ENCODE measurements at regions not wholly inside any gene's neighbourhood (a gene's known extent, or its start where the extent isn't known, plus 50 kb on each side); places are given as distances from the start of the nearest gene placed in this dataset.

DNA sequence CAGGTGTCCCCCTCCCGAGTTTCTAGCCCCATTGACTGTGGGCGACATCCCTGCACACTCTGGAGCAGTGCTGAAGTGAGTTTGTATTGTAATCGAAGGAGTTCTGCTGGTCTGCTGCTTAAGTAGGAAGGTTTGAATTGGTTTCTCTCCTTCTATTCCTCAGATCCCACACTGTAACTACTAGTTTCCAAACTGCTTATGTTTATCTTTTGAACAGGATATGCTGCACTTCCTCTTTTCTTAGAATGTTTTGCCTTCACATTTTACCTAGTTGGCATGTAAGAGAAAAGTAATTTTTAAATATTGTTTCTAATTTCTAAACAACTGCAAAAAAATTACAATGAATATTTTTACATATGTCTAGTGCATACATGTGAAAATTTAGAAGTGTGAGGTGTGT is 511.8 kb downstream of the KLF12 start:
- WGBS (ENCODE audit: low lambda C conversion rate, missing lambda C conversion rate) = 88% methylated on average over 3 of the region's 3 CpGs
- no peaks in the 10 kb centered on the region for H4K20me1 ChIP-seq (ENCODE audit: insufficient read depth, poor library complexity, severe bottlenecking)
- no peak overlapping the region for H2AFZ ChIP-seq
- H3K79me2 ChIP-seq = no peaks in the 10 kb centered on the region
- no peak overlapping the region for H3K4me3 ChIP-seq
- no peaks in the 10 kb centered on the region for H3K9me3 ChIP-seq (ENCODE audit: low read depth)
- H3K4me2 ChIP-seq = no peak overlapping the region
- no peaks in the 10 kb centered on the region for H3K9me2 ChIP-seq (replicated peaks; ENCODE audit: insufficient read depth)
- no peak overlapping the region for H3K27ac ChIP-seq
- peaks cover 6% of the 10 kb centered on the region for H3K4me1 ChIP-seq (ENCODE audit: insufficient read depth)
- H3K27me3 ChIP-seq = no peaks in the 10 kb centered on the region
- TF ChIP-seq, protein P1, sequence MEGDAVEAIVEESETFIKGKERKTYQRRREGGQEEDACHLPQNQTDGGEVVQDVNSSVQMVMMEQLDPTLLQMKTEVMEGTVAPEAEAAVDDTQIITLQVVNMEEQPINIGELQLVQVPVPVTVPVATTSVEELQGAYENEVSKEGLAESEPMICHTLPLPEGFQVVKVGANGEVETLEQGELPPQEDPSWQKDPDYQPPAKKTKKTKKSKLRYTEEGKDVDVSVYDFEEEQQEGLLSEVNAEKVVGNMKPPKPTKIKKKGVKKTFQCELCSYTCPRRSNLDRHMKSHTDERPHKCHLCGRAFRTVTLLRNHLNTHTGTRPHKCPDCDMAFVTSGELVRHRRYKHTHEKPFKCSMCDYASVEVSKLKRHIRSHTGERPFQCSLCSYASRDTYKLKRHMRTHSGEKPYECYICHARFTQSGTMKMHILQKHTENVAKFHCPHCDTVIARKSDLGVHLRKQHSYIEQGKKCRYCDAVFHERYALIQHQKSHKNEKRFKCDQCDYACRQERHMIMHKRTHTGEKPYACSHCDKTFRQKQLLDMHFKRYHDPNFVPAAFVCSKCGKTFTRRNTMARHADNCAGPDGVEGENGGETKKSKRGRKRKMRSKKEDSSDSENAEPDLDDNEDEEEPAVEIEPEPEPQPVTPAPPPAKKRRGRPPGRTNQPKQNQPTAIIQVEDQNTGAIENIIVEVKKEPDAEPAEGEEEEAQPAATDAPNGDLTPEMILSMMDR (IDR thresholded peaks at IDR 0.05; ENCODE audit: poor library complexity) = no peak
- TF ChIP-seq EZH2phosphoT487 (IDR thresholded peaks at IDR 0.05; ENCODE audit: low read depth, severe bottlenecking, unreplicated experiment) (no peak), EZH2 (IDR thresholded peaks at IDR 0.05; ENCODE audit: borderline replicate concordance) (no peak)
- DNase-seq (ENCODE audit: low spot score) = no peak
- no peaks in the 10 kb centered on the region for H3K36me3 ChIP-seq (replicated peaks; ENCODE audit: insufficient read depth, low read depth)

DNA sequence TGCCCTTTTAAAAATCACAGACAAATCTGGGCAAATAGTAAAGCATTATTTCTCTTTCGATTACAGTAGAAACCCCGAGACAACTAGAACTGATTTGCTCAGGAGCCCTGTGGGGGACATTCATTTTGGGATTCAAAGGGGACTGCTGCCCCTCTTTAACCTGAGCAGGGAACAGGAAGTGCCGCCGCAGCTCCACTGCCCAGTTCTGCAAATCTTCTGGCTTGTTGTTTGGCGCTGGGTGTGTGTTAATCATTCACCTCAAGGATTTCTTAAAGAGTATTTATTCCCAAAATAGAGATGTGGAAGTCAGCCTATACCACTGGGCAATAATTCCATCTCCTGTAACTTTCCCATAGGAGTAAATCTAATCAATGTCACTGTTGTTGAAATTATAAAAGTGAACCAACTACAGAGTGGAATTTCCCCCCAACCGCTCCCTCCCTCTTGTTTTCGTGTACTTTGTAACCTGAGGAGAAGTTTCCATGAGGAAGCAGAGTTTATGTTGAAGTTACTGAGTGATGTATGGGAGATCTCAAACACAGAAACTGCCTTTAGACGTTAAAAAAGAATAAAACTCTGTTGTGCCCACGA is 515.8 kb downstream of the KLF12 start:
- H3K4me3 ChIP-seq = no peak overlapping the region
- no peaks in the 10 kb centered on the region for H3K9me2 ChIP-seq (replicated peaks; ENCODE audit: insufficient read depth)
- H3K79me2 ChIP-seq = no peaks in the 10 kb centered on the region
- 41% methylated on average over 9 of the region's 9 CpGs for WGBS (ENCODE audit: low lambda C conversion rate, missing lambda C conversion rate)
- H3K27ac ChIP-seq = peak overlapping the region; percentile 87
- peak overlapping the region; percentile 2 for H2AFZ ChIP-seq
- H3K4me2 ChIP-seq = peak overlapping the region; percentile 54
- no peaks in the 10 kb centered on the region for H3K36me3 ChIP-seq (replicated peaks; ENCODE audit: insufficient read depth, low read depth)
- H3K27me3 ChIP-seq = no peaks in the 10 kb centered on the region
- TF ChIP-seq EZH2 (IDR thresholded peaks at IDR 0.05; ENCODE audit: borderline replicate concordance) = no peak
- no peak for TF ChIP-seq EZH2phosphoT487 (IDR thresholded peaks at IDR 0.05; ENCODE audit: low read depth, severe bottlenecking, unreplicated experiment)
- TF ChIP-seq, protein P1 (IDR thresholded peaks at IDR 0.05; ENCODE audit: poor library complexity) = no peak
- H4K20me1 ChIP-seq (ENCODE audit: insufficient read depth, poor library complexity, severe bottlenecking) = no peaks in the 10 kb centered on the region
- no peaks in the 10 kb centered on the region for H3K9me3 ChIP-seq (ENCODE audit: low read depth)
- peaks cover 6% of the 10 kb centered on the region for H3K4me1 ChIP-seq (ENCODE audit: insufficient read depth)
- peak; percentile 64 for DNase-seq (ENCODE audit: low spot score)

DNA sequence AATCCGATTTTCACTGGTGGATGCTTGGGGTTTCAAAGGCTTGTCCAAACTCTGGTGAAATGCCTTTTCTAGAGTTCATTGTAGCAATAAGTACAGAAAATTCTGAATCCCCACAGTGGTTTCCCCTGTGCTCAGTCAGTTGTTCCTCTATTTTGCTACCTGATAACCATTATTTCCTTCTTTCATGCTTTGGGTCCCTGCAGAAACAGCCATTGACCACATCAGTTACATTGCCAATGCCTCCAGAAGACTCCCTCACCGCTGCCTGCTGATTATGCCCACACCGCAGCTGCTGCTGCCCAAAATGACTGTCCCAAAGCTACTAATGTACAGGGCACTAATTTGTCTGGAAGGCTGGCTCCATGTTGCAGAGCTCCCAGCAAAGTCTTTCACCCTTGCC is 517.3 kb downstream of the KLF12 start:
- H3K27ac ChIP-seq = no peak overlapping the region
- H3K9me3 ChIP-seq (ENCODE audit: low read depth) = no peaks in the 10 kb centered on the region
- H3K4me1 ChIP-seq (ENCODE audit: insufficient read depth) = peaks cover 6% of the 10 kb centered on the region
- 96% methylated on average over 3 of the region's 3 CpGs for WGBS (ENCODE audit: low lambda C conversion rate, missing lambda C conversion rate)
- no peak overlapping the region for H2AFZ ChIP-seq
- H3K4me2 ChIP-seq = no peak overlapping the region
- H3K9me2 ChIP-seq (replicated peaks; ENCODE audit: insufficient read depth) = no peaks in the 10 kb centered on the region
- H3K79me2 ChIP-seq = no peaks in the 10 kb centered on the region
- H3K4me3 ChIP-seq = no peak overlapping the region
- no peaks in the 10 kb centered on the region for H3K36me3 ChIP-seq (replicated peaks; ENCODE audit: insufficient read depth, low read depth)
- no peaks in the 10 kb centered on the region for H3K27me3 ChIP-seq
- TF ChIP-seq, protein P1 (IDR thresholded peaks at IDR 0.05; ENCODE audit: poor library complexity) = no peak
- no peak for TF ChIP-seq EZH2phosphoT487 (IDR thresholded peaks at IDR 0.05; ENCODE audit: low read depth, severe bottlenecking, unreplicated experiment)
- no peak for TF ChIP-seq EZH2 (IDR thresholded peaks at IDR 0.05; ENCODE audit: borderline replicate concordance)
- no peaks in the 10 kb centered on the region for H4K20me1 ChIP-seq (ENCODE audit: insufficient read depth, poor library complexity, severe bottlenecking)
- DNase-seq (ENCODE audit: low spot score) = no peak

Data from hepatocyte (in vitro differentiated cells).